ENCODE measurements at regions not wholly inside any gene's neighbourhood (a gene's known extent, or its start where the extent isn't known, plus 50 kb on each side); places are given as distances from the start of the nearest gene placed in this dataset.

- TF ChIP-seq, protein P1, sequence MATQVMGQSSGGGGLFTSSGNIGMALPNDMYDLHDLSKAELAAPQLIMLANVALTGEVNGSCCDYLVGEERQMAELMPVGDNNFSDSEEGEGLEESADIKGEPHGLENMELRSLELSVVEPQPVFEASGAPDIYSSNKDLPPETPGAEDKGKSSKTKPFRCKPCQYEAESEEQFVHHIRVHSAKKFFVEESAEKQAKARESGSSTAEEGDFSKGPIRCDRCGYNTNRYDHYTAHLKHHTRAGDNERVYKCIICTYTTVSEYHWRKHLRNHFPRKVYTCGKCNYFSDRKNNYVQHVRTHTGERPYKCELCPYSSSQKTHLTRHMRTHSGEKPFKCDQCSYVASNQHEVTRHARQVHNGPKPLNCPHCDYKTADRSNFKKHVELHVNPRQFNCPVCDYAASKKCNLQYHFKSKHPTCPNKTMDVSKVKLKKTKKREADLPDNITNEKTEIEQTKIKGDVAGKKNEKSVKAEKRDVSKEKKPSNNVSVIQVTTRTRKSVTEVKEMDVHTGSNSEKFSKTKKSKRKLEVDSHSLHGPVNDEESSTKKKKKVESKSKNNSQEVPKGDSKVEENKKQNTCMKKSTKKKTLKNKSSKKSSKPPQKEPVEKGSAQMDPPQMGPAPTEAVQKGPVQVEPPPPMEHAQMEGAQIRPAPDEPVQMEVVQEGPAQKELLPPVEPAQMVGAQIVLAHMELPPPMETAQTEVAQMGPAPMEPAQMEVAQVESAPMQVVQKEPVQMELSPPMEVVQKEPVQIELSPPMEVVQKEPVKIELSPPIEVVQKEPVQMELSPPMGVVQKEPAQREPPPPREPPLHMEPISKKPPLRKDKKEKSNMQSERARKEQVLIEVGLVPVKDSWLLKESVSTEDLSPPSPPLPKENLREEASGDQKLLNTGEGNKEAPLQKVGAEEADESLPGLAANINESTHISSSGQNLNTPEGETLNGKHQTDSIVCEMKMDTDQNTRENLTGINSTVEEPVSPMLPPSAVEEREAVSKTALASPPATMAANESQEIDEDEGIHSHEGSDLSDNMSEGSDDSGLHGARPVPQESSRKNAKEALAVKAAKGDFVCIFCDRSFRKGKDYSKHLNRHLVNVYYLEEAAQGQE (IDR thresholded peaks at IDR 0.05) = no peak
- TF ChIP-seq CTCF (IDR thresholded peaks at IDR 0.05; ENCODE audit: low read depth, low read length, missing input control) (no peak), RXRA (IDR thresholded peaks at IDR 0.05) (no peak), TAF1 (conservative IDR thresholded peaks at IDR 0.05) (no peak)
- no peak for DNase-seq (ENCODE audit: low spot score)
- Histone ChIP-seq H3K36me3 (ENCODE audit: control insufficient read depth in 4 of 4, insufficient read depth in 3 of 4, low read depth in 1 of 4, low read length in 3 of 4) (peaks cover 0 to 6% (median 2%) of the 10 kb centered on the region in 4 donors), H3K27ac (ENCODE audit: low read depth in 1 of 2, low read length in 2 of 2) (no peak overlapping the region), H3K4me3 (ENCODE audit: low read depth in 1 of 3, low read length in 3 of 3) (no peak overlapping the region), H3K27me3 (ENCODE audit: control insufficient read depth in 4 of 4, insufficient read depth in 4 of 4, low read length in 3 of 4) (no peaks in the 10 kb centered on the region), H3K4me1 (ENCODE audit: control insufficient read depth in 4 of 4, insufficient read depth in 4 of 4, low read length in 3 of 4) (peaks cover 10 to 29% (median 14%) of the 10 kb centered on the region in 4 donors), H3K9ac (ENCODE audit: low read depth in 1 of 2, low read length in 2 of 2) (no peak overlapping the region), H3K9me3 (ENCODE audit: control insufficient read depth in 4 of 4, low read length in 3 of 4) (no peaks in the 10 kb centered on the region)
- 81% methylated on average over 4 of the region's 4 CpGs for WGBS
These were observed 159.4 kb downstream of the SEC14L1 start for GRCh38 chr17:77300016-77300686.

GRCh38 chr17:77301694-77302266 lies 161.0 kb downstream of the SEC14L1 start:
- no peak overlapping the region for H3K9ac ChIP-seq (ENCODE audit: low read depth in 1 of 2, low read length in 2 of 2)
- peaks cover 20 to 38% (median 25%) of the 10 kb centered on the region in 4 donors for H3K4me1 ChIP-seq (ENCODE audit: control insufficient read depth in 4 of 4, insufficient read depth in 4 of 4, low read length in 3 of 4)
- 88% methylated on average over 8 of the region's 8 CpGs for WGBS
- TF ChIP-seq TAF1 (conservative IDR thresholded peaks at IDR 0.05) (no peak), RAD21 (IDR thresholded peaks at IDR 0.05) (no peak), EGR1 (IDR thresholded peaks at IDR 0.05; ENCODE audit: low read depth in 2 of 2) (no peak), JUND (IDR thresholded peaks at IDR 0.05) (no peak), NR2F2 (IDR thresholded peaks at IDR 0.05) (no peak), ATF3 (IDR thresholded peaks at IDR 0.05) (no peak), RXRA (IDR thresholded peaks at IDR 0.05) (no peak), FOXA2 (IDR thresholded peaks at IDR 0.05) (no peak), SP1 (IDR thresholded peaks at IDR 0.05) (no peak)
- TF ChIP-seq, protein P2, sequence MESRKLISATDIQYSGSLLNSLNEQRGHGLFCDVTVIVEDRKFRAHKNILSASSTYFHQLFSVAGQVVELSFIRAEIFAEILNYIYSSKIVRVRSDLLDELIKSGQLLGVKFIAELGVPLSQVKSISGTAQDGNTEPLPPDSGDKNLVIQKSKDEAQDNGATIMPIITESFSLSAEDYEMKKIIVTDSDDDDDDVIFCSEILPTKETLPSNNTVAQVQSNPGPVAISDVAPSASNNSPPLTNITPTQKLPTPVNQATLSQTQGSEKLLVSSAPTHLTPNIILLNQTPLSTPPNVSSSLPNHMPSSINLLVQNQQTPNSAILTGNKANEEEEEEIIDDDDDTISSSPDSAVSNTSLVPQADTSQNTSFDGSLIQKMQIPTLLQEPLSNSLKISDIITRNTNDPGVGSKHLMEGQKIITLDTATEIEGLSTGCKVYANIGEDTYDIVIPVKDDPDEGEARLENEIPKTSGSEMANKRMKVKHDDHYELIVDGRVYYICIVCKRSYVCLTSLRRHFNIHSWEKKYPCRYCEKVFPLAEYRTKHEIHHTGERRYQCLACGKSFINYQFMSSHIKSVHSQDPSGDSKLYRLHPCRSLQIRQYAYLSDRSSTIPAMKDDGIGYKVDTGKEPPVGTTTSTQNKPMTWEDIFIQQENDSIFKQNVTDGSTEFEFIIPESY (IDR thresholded peaks at IDR 0.05) = no peak
- H3K36me3 ChIP-seq (ENCODE audit: control insufficient read depth in 4 of 4, insufficient read depth in 3 of 4, low read depth in 1 of 4, low read length in 3 of 4) = peaks cover 0 to 5% (median 1%) of the 10 kb centered on the region in 4 donors
- H3K27me3 ChIP-seq (ENCODE audit: control insufficient read depth in 4 of 4, insufficient read depth in 4 of 4, low read length in 3 of 4) = no peaks in the 10 kb centered on the region
- no peak overlapping the region for H3K4me3 ChIP-seq (ENCODE audit: low read depth in 1 of 3, low read length in 3 of 3)
- DNase-seq (ENCODE audit: low spot score) = no peak
- no peak overlapping the region for H3K27ac ChIP-seq (ENCODE audit: low read depth in 1 of 2, low read length in 2 of 2)
- no peaks in the 10 kb centered on the region for H3K9me3 ChIP-seq (ENCODE audit: control insufficient read depth in 4 of 4, low read length in 3 of 4)

All from liver (tissue), 8 donors.